Uterus (tissue), 2 donors: ENCODE measurements at regions not wholly inside any gene's neighbourhood (a gene's known extent, or its start where the extent isn't known, plus 50 kb on each side); places are given as distances from the start of the nearest gene placed in this dataset.

Experiments
- POLR2A ChIP-seq, 2 donors: fragments of 450-650 bp; IDR thresholded peaks; one replicate each; pipeline ENCODE4 v1.6.1; 2016; ENCODE audit warnings: antibody characterized with exemption in 2 of 2, mild to moderate bottlenecking in 1 of 2, moderate library complexity in 1 of 2
- TF ChIP-seq, protein P1 (sequence below), 4 experiments: fragments of 200-600 bp in 2 of 4; fragments of 450-650 bp in 2 of 4; sonication (generic) in 2 of 4; IDR thresholded peaks; one replicate each; pipeline ENCODE4 v1.5.1; 2016 to 2019; ENCODE audit warnings: antibody characterized with exemption in 4 of 4, mild to moderate bottlenecking in 2 of 4, moderate library complexity in 1 of 4

- TF ChIP-seq, protein P1, sequence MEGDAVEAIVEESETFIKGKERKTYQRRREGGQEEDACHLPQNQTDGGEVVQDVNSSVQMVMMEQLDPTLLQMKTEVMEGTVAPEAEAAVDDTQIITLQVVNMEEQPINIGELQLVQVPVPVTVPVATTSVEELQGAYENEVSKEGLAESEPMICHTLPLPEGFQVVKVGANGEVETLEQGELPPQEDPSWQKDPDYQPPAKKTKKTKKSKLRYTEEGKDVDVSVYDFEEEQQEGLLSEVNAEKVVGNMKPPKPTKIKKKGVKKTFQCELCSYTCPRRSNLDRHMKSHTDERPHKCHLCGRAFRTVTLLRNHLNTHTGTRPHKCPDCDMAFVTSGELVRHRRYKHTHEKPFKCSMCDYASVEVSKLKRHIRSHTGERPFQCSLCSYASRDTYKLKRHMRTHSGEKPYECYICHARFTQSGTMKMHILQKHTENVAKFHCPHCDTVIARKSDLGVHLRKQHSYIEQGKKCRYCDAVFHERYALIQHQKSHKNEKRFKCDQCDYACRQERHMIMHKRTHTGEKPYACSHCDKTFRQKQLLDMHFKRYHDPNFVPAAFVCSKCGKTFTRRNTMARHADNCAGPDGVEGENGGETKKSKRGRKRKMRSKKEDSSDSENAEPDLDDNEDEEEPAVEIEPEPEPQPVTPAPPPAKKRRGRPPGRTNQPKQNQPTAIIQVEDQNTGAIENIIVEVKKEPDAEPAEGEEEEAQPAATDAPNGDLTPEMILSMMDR (IDR thresholded peaks at IDR 0.05): no peak
- TF ChIP-seq POLR2A (IDR thresholded peaks at IDR 0.05): no peak
Measured at GRCh38 chr9:19623941-19624340, 164.9 kb downstream of the SLC24A2 start.
